GM12875 (cell line): ENCODE measurements at regions not wholly inside any gene's neighbourhood (a gene's known extent, or its start where the extent isn't known, plus 50 kb on each side); places are given as distances from the start of the nearest gene placed in this dataset.

Experiments
- H3K4me3 ChIP-seq: one replicate; pipeline ENCODE4 v1.5.1; 2011; ENCODE audit warnings: low read depth, low read length, control low read depth
- TF ChIP-seq, protein P1 (sequence below): IDR thresholded peaks from 2 replicates; pipeline ENCODE4 v1.5.1; 2011; ENCODE audit warnings: low read depth, mild to moderate bottlenecking, control low read depth, inconsistent platforms, low read length, moderate library complexity, borderline replicate concordance; ENCODE audit not compliant: insufficient read depth

DNA sequence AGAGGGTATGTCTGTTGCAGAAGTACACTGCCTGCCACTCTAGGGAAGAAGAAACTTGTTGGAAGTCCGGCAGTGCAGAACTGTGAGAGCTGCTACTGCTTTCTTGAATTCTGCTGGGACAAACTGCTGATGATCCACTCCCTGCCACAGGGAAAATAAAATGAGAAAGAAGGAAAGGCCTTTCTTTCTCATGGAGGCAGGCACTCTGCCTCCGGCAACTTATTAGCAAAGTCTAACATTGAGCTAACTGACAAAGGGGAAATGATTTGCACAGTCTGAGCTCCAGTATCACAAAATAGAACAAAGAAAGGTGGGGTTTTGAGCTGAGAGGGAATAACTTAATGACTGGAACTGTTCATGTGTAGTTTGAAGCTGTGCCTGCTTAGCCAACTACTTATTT is 134.6 kb downstream of the AASDHPPT start:
- TF ChIP-seq, protein P1, sequence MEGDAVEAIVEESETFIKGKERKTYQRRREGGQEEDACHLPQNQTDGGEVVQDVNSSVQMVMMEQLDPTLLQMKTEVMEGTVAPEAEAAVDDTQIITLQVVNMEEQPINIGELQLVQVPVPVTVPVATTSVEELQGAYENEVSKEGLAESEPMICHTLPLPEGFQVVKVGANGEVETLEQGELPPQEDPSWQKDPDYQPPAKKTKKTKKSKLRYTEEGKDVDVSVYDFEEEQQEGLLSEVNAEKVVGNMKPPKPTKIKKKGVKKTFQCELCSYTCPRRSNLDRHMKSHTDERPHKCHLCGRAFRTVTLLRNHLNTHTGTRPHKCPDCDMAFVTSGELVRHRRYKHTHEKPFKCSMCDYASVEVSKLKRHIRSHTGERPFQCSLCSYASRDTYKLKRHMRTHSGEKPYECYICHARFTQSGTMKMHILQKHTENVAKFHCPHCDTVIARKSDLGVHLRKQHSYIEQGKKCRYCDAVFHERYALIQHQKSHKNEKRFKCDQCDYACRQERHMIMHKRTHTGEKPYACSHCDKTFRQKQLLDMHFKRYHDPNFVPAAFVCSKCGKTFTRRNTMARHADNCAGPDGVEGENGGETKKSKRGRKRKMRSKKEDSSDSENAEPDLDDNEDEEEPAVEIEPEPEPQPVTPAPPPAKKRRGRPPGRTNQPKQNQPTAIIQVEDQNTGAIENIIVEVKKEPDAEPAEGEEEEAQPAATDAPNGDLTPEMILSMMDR: no peak
- no peak overlapping the region for H3K4me3 ChIP-seq

DNA sequence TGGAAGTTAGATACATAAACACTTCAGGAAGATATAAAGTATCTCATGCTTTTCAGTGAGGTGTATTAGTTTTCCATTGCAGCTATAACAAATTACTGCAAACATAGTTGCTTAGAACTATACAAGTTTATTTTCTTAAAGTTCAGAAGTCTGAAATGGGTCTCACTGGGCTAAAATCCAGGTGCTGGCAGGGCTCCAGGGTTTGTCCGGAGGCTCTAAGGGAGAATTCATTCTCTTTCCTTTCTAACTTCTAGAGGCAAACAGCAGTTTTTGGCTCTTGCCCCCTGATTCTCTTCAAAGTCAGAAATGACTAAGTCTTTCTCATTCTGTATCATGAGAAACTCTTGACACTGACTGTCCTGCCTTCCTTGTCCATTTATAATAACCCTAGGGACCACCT is 138.8 kb downstream of the AASDHPPT start:
- no peak overlapping the region for H3K4me3 ChIP-seq
- TF ChIP-seq, protein P1: no peak

DNA sequence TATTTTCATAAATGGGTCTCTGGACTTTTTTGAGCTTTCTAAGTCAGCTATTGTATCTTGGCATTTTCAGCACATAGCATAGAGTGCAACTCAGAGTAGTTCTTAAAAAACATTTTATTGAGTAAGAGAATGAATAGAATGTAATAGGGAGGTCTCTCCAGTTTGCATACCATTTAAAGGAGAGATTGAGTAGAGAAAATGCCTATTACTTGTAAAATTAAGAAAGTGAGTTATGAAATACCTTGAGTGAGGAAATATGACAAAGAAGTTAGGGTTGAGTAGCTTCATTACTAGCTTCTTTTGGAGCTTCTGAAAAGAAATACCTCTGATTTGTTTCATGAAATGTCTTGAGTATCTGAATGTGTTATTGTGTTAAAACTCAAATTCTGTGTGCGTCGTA is 140.0 kb downstream of the AASDHPPT start:
- TF ChIP-seq, protein P1: no peak

GRCh38 chr11:106218106-106218505 is 140.6 kb downstream of the AASDHPPT start:
- no peak overlapping the region for H3K4me3 ChIP-seq
- TF ChIP-seq, protein P1: no peak

More for the DNA sequence above, 140.0 kb downstream of the AASDHPPT start:
- H3K4me3 ChIP-seq: no peak overlapping the region

- TF ChIP-seq, protein P1: no peak
- H3K4me3 ChIP-seq: no peak overlapping the region
Measured at GRCh38 chr11:106222626-106223025, 145.2 kb downstream of the AASDHPPT start.

- H3K4me3 ChIP-seq: no peak overlapping the region
Measured at GRCh38 chr11:106224172-106224571, 146.7 kb downstream of the AASDHPPT start.

DNA sequence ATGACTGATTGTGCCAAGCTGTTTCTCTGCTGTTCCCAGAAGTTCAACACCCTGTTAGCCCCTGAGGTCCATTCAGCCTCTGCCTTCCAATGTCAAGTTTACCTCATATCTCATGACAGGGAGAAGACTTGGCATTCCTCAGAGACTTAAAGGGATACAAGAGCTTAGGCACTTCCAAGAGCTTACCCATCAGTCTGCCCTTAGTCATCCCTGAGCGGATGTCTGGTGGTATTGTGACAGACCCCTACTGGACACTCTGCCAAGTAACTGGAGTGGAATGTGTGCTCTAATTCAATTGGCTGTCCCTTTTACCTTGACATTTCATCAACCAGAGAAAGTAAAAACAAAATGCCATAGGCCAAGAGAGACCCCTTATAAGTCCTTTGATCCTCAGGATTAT is 151.5 kb downstream of the AASDHPPT start:
- TF ChIP-seq, protein P1: no peak
- H3K4me3 ChIP-seq: no peak overlapping the region

More at GRCh38 chr11:106224172-106224571, 146.7 kb downstream of the AASDHPPT start:
- TF ChIP-seq, protein P1: no peak
